GM20000 (cell line): ENCODE measurements at regions not wholly inside any gene's neighbourhood (a gene's known extent, or its start where the extent isn't known, plus 50 kb on each side); places are given as distances from the start of the nearest gene placed in this dataset.

Experiments
- DNase-seq: peaks from one replicate; pipeline ENCODE4 v3.0.0; 2012; ENCODE audit warnings: low spot score
- CTCF ChIP-seq: IDR thresholded peaks from 2 replicates; pipeline ENCODE4 v1.5.1; 2012; ENCODE audit warnings: mild to moderate bottlenecking, control low read depth; ENCODE audit errors: extremely low read depth, missing control alignments

- no peak for TF ChIP-seq CTCF
- no peak for DNase-seq
Observed at GRCh38 chr12:84807249-84807648, 105.3 kb downstream of the SLC6A15 start.

- DNase-seq: no peak
- TF ChIP-seq CTCF: no peak
Observed at GRCh38 chr12:84805474-84805858, 107.1 kb downstream of the SLC6A15 start.

- no peak for DNase-seq
- TF ChIP-seq CTCF: no peak
Observed at GRCh38 chr12:84804691-84805473, 107.7 kb downstream of the SLC6A15 start.

GRCh38 chr12:84803661-84804060 is 108.9 kb downstream of the SLC6A15 start:
- no peak for DNase-seq
- no peak for TF ChIP-seq CTCF

GRCh38 chr12:84802161-84802560 is 110.4 kb downstream of the SLC6A15 start:
- DNase-seq: no peak
- TF ChIP-seq CTCF: no peak

GRCh38 chr12:84793558-84794367 is 118.8 kb downstream of the SLC6A15 start:
- TF ChIP-seq CTCF: no peak
- no peak for DNase-seq

GRCh38 chr12:84791444-84791843 is 121.2 kb downstream of the SLC6A15 start:
- no peak for DNase-seq
- TF ChIP-seq CTCF: no peak
